C4-2B (cell line): ENCODE measurements at regions not wholly inside any gene's neighbourhood (a gene's known extent, or its start where the extent isn't known, plus 50 kb on each side); places are given as distances from the start of the nearest gene placed in this dataset.

Experiments
- ZFX ChIP-seq: fragments of 450-650 bp; IDR thresholded peaks from 2 replicates; pipeline ENCODE4 v1.6.1; 2017
- TF ChIP-seq, protein P1 (sequence below): fragments of 450-650 bp; conservative IDR thresholded peaks from 2 replicates; pipeline ENCODE4 v1.5.1; 2017; ENCODE audit warnings: mild to moderate bottlenecking

DNA sequence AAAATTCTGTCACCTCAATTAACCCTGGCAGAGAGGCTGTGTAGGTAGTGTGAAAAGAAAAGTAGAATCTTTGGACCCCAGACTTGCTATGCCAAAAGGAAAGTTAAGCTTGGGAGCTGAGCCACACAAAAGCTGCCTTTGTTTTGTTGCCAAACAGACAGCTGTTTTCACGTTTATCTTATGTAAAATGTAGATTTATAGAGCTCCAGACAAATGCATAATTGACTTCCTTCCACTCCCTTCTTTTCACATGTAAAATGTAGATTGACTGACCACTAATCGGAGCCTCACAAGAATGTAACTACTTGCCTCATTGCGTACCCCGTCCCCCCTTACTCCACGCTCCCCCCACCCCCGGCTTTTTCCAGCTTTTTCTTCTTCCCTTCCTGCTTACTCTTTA is 2302.2 kb upstream of the RAG2 start:
- TF ChIP-seq, protein P1, sequence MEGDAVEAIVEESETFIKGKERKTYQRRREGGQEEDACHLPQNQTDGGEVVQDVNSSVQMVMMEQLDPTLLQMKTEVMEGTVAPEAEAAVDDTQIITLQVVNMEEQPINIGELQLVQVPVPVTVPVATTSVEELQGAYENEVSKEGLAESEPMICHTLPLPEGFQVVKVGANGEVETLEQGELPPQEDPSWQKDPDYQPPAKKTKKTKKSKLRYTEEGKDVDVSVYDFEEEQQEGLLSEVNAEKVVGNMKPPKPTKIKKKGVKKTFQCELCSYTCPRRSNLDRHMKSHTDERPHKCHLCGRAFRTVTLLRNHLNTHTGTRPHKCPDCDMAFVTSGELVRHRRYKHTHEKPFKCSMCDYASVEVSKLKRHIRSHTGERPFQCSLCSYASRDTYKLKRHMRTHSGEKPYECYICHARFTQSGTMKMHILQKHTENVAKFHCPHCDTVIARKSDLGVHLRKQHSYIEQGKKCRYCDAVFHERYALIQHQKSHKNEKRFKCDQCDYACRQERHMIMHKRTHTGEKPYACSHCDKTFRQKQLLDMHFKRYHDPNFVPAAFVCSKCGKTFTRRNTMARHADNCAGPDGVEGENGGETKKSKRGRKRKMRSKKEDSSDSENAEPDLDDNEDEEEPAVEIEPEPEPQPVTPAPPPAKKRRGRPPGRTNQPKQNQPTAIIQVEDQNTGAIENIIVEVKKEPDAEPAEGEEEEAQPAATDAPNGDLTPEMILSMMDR, result no peak
- no peak for TF ChIP-seq ZFX
